ENCODE measurements at regions not wholly inside any gene's neighbourhood (a gene's known extent, or its start where the extent isn't known, plus 50 kb on each side); places are given as distances from the start of the nearest gene placed in this dataset.

GRCh38 chr1:17950728-17951127 lies 156.9 kb upstream of the IGSF21 start:
- TF ChIP-seq REST (IDR thresholded peaks at IDR 0.05; ENCODE audit: insufficient read depth in 1 of 2, low read depth in 2 of 2, low read length in 2 of 2) (no peak), TAF1 (IDR thresholded peaks at IDR 0.05; ENCODE audit: borderline replicate concordance, insufficient read depth, low read length) (no peak), POLR2AphosphoS5 (IDR thresholded peaks at IDR 0.05; ENCODE audit: low read depth, low read length) (no peak), SIN3A (IDR thresholded peaks at IDR 0.05; ENCODE audit: borderline replicate concordance, insufficient read depth, low read length) (no peak), FOXP2 (optimal IDR thresholded peaks at IDR 0.05; ENCODE audit: borderline replicate concordance, extremely low read depth, extremely low read length, insufficient read depth) (no peak)

GRCh38 chr1:17952506-17952905 lies 155.1 kb upstream of the IGSF21 start:
- TF ChIP-seq FOXP2 (optimal IDR thresholded peaks at IDR 0.05; ENCODE audit: borderline replicate concordance, extremely low read depth, extremely low read length, insufficient read depth) (no peak), REST (IDR thresholded peaks at IDR 0.05; ENCODE audit: insufficient read depth in 1 of 2, low read depth in 2 of 2, low read length in 2 of 2) (no peak), POLR2AphosphoS5 (IDR thresholded peaks at IDR 0.05; ENCODE audit: low read depth, low read length) (no peak), SIN3A (IDR thresholded peaks at IDR 0.05; ENCODE audit: borderline replicate concordance, insufficient read depth, low read length) (no peak), TAF1 (IDR thresholded peaks at IDR 0.05; ENCODE audit: borderline replicate concordance, insufficient read depth, low read length) (no peak)

- TF ChIP-seq FOXP2 (optimal IDR thresholded peaks at IDR 0.05; ENCODE audit: borderline replicate concordance, extremely low read depth, extremely low read length, insufficient read depth) (no peak), TAF1 (IDR thresholded peaks at IDR 0.05; ENCODE audit: borderline replicate concordance, insufficient read depth, low read length) (no peak), REST (IDR thresholded peaks at IDR 0.05; ENCODE audit: insufficient read depth in 1 of 2, low read depth in 2 of 2, low read length in 2 of 2) (no peak), POLR2AphosphoS5 (IDR thresholded peaks at IDR 0.05; ENCODE audit: low read depth, low read length) (no peak), SIN3A (IDR thresholded peaks at IDR 0.05; ENCODE audit: borderline replicate concordance, insufficient read depth, low read length) (no peak)
Observed at GRCh38 chr1:17953921-17954320, 153.7 kb upstream of the IGSF21 start.

- TF ChIP-seq REST (IDR thresholded peaks at IDR 0.05; ENCODE audit: insufficient read depth in 1 of 2, low read depth in 2 of 2, low read length in 2 of 2): no peak
- TF ChIP-seq FOXP2 (optimal IDR thresholded peaks at IDR 0.05; ENCODE audit: borderline replicate concordance, extremely low read depth, extremely low read length, insufficient read depth): no peak
- TF ChIP-seq SIN3A (IDR thresholded peaks at IDR 0.05; ENCODE audit: borderline replicate concordance, insufficient read depth, low read length): no peak
- no peak for TF ChIP-seq TAF1 (IDR thresholded peaks at IDR 0.05; ENCODE audit: borderline replicate concordance, insufficient read depth, low read length)
- TF ChIP-seq POLR2AphosphoS5 (IDR thresholded peaks at IDR 0.05; ENCODE audit: low read depth, low read length): no peak
Observed at GRCh38 chr1:17955302-17956285, 152.0 kb upstream of the IGSF21 start.
